ENCODE measurements at regions not wholly inside any gene's neighbourhood (a gene's known extent, or its start where the extent isn't known, plus 50 kb on each side); places are given as distances from the start of the nearest gene placed in this dataset.

DNA sequence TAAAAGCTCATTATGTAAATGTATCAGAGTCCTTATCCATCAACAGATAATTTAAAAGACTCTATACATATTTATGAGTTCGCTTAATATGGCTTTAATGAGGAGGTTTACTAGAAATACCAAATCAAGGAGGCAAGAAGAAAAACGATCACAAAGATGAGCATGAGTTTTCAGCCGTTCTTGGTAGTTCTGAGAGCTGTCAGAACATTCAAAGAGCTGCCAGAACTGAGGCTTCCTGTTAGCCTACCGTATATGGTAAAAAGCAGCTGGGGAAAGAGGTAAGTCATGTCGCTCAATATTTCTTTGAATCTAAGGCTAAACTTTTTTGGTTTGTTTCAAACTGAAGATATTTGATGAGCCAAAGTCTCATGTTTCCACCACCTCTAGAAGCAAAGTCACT, 115.3 kb upstream of the PLXNC1 start:
- H3K4me1 ChIP-seq (ENCODE audit: control insufficient read depth in 1 of 2, insufficient read depth in 1 of 2, low read depth in 1 of 2, low read length in 1 of 2) = no peaks in the 10 kb centered on the region
- H3K27ac ChIP-seq = no peak overlapping the region
- TF ChIP-seq, protein P1, sequence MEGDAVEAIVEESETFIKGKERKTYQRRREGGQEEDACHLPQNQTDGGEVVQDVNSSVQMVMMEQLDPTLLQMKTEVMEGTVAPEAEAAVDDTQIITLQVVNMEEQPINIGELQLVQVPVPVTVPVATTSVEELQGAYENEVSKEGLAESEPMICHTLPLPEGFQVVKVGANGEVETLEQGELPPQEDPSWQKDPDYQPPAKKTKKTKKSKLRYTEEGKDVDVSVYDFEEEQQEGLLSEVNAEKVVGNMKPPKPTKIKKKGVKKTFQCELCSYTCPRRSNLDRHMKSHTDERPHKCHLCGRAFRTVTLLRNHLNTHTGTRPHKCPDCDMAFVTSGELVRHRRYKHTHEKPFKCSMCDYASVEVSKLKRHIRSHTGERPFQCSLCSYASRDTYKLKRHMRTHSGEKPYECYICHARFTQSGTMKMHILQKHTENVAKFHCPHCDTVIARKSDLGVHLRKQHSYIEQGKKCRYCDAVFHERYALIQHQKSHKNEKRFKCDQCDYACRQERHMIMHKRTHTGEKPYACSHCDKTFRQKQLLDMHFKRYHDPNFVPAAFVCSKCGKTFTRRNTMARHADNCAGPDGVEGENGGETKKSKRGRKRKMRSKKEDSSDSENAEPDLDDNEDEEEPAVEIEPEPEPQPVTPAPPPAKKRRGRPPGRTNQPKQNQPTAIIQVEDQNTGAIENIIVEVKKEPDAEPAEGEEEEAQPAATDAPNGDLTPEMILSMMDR (IDR thresholded peaks at IDR 0.05) = no peak
- no peaks in the 10 kb centered on the region for H3K9me3 ChIP-seq
- H3K36me3 ChIP-seq = no peaks in the 10 kb centered on the region
- no peak overlapping the region for H3K4me3 ChIP-seq (ENCODE audit: low read depth in 1 of 2, low read length in 1 of 2)
- no peaks in the 10 kb centered on the region for H3K27me3 ChIP-seq

DNA sequence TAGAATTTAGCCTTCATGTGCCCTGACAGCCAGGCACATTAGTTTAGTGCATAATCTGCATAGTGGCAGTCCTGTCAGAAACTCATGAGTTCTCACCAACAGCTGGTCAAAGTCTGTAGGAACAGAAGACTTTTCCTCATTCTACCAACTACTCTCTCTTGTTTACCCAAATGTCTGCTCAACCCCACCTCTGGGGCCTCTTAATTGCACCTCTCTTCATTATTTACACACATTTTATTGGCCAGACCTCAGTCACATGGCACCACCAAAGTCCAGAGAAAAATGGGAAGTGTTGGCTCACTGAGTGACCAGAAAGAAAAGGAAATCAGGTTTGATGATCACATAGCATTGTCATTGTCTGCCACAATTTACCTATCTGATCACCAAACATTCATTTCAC, 114.6 kb upstream of the PLXNC1 start:
- H3K27ac ChIP-seq = no peak overlapping the region
- H3K36me3 ChIP-seq = no peaks in the 10 kb centered on the region
- no peaks in the 10 kb centered on the region for H3K27me3 ChIP-seq

DNA sequence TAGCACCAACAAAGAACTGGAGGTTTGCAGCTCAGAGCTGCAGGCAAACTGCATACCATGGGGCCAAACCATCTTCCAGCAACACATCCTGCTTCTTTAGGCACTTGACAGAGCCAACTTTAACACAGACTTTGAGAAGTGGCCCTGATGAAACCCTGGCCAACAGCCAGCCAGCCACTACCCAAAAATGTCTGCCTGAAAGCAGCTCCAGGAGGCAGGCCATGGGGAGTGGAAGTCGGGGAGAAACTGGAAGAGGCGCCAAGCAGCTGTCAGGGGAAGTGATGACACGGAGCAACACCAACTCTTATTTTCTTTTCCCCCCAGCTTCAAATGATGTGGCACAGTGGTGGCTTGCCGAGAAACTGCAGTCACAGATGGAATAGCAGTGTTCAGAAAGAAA, 110.9 kb upstream of the PLXNC1 start:
- H3K4me1 ChIP-seq (ENCODE audit: control insufficient read depth in 1 of 2, insufficient read depth in 1 of 2, low read depth in 1 of 2, low read length in 1 of 2) = peaks cover 4% of the 10 kb centered on the region in 2 experiments
- H3K27me3 ChIP-seq = no peaks in the 10 kb centered on the region
- H3K27ac ChIP-seq = no peak overlapping the region
- H3K9me3 ChIP-seq = no peaks in the 10 kb centered on the region
- H3K36me3 ChIP-seq = no peaks in the 10 kb centered on the region
- TF ChIP-seq, protein P1 (IDR thresholded peaks at IDR 0.05) = no peak
- H3K4me3 ChIP-seq (ENCODE audit: low read depth in 1 of 2, low read length in 1 of 2) = no peak overlapping the region

More for the DNA sequence above, 114.6 kb upstream of the PLXNC1 start:
- H3K4me3 ChIP-seq (ENCODE audit: low read depth in 1 of 2, low read length in 1 of 2) = no peak overlapping the region
- no peaks in the 10 kb centered on the region for H3K9me3 ChIP-seq
- TF ChIP-seq, protein P1 (IDR thresholded peaks at IDR 0.05) = no peak
- H3K4me1 ChIP-seq (ENCODE audit: control insufficient read depth in 1 of 2, insufficient read depth in 1 of 2, low read depth in 1 of 2, low read length in 1 of 2) = no peaks in the 10 kb centered on the region

DNA sequence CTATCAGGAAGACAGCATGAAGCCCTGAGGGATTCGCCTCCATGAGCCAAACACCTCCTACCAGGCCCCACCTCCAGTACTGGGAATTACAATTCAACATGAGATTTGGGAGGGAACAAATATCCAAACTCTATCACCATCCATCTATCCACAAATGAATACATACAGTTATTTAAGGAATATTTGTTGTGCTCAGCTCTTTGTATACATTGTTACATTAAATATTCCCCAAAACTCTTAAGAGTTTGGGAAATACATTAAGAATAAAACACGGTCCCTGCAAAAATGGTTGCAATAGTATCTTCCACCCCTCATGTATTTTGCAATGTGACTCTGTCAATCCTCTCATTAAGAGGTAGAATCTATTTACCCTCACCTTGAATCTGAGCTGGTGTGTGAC, 109.8 kb upstream of the PLXNC1 start:
- Histone ChIP-seq H3K36me3 (no peaks in the 10 kb centered on the region), H3K27me3 (no peaks in the 10 kb centered on the region), H3K27ac (no peak overlapping the region), H3K4me3 (ENCODE audit: low read depth in 1 of 2, low read length in 1 of 2) (no peak overlapping the region), H3K4me1 (ENCODE audit: control insufficient read depth in 1 of 2, insufficient read depth in 1 of 2, low read depth in 1 of 2, low read length in 1 of 2) (peaks cover 4% of the 10 kb centered on the region in 2 experiments), H3K9me3 (no peaks in the 10 kb centered on the region)
- TF ChIP-seq, protein P1 (IDR thresholded peaks at IDR 0.05) = no peak

DNA sequence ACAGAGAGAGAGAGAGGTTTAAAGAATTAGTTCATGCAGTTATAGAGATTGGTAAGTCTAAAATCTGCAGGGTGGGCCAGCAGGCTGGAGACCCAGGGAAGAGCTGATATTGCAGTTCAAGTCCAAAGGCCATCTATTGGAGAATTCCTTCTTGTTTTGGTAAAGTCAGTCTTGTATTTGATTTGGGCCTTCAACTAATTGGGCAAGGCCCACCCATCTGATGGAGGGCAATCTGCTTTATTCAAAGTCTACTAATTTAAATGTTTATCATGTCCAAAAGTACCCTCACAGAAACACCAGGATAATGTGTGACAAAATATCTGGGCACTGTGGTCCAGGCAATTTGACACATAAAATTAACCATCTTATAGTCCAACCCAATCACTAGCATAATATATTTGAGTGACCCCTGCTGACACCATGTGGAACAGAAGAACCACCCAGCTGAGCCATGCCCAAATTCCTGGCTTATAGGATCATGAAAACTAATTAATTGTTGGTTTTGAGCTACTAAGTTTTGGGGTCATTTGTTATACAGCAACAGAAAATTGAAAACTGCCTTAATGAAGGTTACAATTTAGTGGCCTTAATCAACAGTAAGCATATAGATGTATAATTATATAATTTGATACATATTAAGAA, 109.1 kb upstream of the PLXNC1 start:
- TF ChIP-seq, protein P1 (IDR thresholded peaks at IDR 0.05) = no peak
- Histone ChIP-seq H3K4me1 (ENCODE audit: control insufficient read depth in 1 of 2, insufficient read depth in 1 of 2, low read depth in 1 of 2, low read length in 1 of 2) (peaks cover 4% of the 10 kb centered on the region in 2 experiments), H3K9me3 (no peaks in the 10 kb centered on the region), H3K36me3 (no peaks in the 10 kb centered on the region), H3K27ac (no peak overlapping the region), H3K4me3 (ENCODE audit: low read depth in 1 of 2, low read length in 1 of 2) (no peak overlapping the region), H3K27me3 (no peaks in the 10 kb centered on the region)

All from neutrophil (primary cell).